GM12865 (cell line): ENCODE measurements at regions not wholly inside any gene's neighbourhood (a gene's known extent, or its start where the extent isn't known, plus 50 kb on each side); places are given as distances from the start of the nearest gene placed in this dataset.

Experiments used
- DNase-seq: peaks from one replicate; pipeline ENCODE4 v3.0.0; 2010; ENCODE audit warnings: low read depth
- H3K4me3 ChIP-seq: 2 replicates; pipeline ENCODE4 v1.5.1; 2011; ENCODE audit warnings: mild to moderate bottlenecking, low read depth, low read length, control low read depth
- CTCF ChIP-seq: IDR thresholded peaks from 2 replicates; pipeline ENCODE4 v1.5.1; 2011; ENCODE audit warnings: low read length, control low read depth, low read depth, inconsistent platforms; ENCODE audit not compliant: insufficient read depth; ENCODE audit errors: missing control alignments

DNA sequence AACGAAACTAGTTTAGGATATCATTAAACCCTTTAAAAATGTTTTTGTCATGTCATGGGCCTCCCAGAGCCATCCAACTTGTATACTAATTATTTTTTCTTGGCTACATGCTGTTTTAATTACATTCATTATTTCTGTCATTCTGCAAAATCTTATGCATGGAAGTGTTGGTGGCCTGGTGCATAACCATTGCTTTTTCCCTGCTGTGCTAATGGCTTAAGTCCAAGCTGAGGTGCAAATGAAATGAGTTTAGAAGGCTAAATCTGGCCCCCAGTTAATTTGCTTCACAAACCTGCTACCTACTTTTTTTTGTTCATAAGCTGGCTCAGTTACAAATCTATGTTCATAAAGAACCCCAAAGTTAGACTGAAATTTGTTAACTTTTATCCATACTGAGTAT, 1249.9 kb downstream of the EPHA7 start:
- H3K4me3 ChIP-seq = no peak overlapping the region
- DNase-seq = no peak
- no peak for TF ChIP-seq CTCF

DNA sequence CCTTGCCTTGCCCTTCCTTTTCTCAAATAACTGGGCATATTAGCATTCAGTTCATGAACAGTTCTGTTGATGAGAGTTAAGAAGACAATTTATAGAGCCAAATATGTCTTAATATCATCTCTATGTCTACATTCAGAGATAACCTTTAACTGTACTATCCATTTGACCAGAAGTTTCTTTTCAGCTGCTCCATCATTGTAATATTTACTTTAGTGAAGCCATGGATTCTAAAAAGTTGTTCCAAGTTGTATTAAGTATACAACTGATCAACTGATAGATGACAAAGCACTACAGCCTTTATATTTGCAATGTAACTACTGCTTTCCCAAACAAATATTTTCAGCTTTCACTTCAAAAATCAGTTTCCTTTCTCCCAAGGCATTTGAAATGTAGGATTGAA, 1252.7 kb downstream of the EPHA7 start:
- no peak overlapping the region for H3K4me3 ChIP-seq
- TF ChIP-seq CTCF = no peak
- DNase-seq = no peak

DNA sequence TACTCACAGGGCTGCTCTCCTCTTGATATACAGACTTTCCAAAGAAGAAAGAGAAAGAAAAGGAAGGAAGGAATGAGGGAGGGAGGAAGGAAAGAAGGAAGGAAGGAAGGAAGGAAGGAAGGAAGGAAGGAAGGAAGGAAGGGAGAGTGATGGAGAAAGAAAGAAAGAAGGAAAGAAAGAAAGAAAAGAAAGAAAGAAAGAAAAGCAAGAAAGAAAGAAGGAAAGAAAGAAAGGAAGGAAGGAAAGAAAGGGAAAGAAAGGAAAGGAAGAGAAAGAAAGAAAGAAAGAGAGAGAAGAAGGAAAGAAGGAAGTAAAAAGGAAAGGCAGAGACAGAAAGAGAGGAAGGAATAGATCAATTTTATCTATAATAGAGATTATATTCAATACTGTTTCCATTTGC, 1257.4 kb downstream of the EPHA7 start:
- no peak for TF ChIP-seq CTCF
- H3K4me3 ChIP-seq = no peak overlapping the region
- DNase-seq = no peak

GRCh38 chr6:92160226-92160625, 1259.1 kb downstream of the EPHA7 start:
- no peak for DNase-seq
- no peak overlapping the region for H3K4me3 ChIP-seq
- no peak for TF ChIP-seq CTCF

- DNase-seq = no peak
- no peak for TF ChIP-seq CTCF
- H3K4me3 ChIP-seq = no peak overlapping the region
Observed at GRCh38 chr6:92159046-92159445, 1260.3 kb downstream of the EPHA7 start.

DNA sequence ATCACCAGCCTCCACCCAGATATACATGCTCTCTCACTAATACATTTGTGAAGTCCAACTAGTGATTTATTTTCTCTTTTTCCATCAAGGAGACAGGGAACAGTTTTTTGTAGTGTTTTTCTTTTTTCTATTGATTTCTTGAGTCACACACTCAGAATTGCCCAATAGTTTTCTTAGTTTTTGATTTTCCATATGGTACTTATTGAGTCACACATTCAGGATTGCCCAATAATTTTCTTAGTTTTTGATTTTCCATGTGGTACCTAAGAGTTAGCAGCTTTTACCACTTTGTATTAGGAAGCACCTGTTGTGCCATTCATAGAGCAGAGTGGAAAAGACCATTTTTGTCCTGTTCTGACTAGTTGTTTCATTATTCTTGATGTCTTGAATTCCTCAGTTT, 1268.8 kb downstream of the EPHA7 start:
- DNase-seq = no peak
- H3K4me3 ChIP-seq = no peak overlapping the region
- TF ChIP-seq CTCF = no peak

- no peak overlapping the region for H3K4me3 ChIP-seq
- no peak for DNase-seq
- no peak for TF ChIP-seq CTCF
Observed at GRCh38 chr6:92147246-92147645, 1272.1 kb downstream of the EPHA7 start.
